ENCODE measurements at regions not wholly inside any gene's neighbourhood (a gene's known extent, or its start where the extent isn't known, plus 50 kb on each side); places are given as distances from the start of the nearest gene placed in this dataset.
A peak's percentile ranks its signal among the peaks of the same experiment; 100 is the strongest.
"Not testable (repeated sequence)": the region's sequence is repeated elsewhere in the genome, so short reads cannot be mapped to it uniquely, and the experiment has no call there.

- DNase-seq = no peak
Observed at GRCh38 chr3:110413807-110414748, 657.5 kb upstream of the NECTIN3 start.

GRCh38 chr3:110414855-110415254 lies 656.8 kb upstream of the NECTIN3 start:
- no peak for DNase-seq

DNA sequence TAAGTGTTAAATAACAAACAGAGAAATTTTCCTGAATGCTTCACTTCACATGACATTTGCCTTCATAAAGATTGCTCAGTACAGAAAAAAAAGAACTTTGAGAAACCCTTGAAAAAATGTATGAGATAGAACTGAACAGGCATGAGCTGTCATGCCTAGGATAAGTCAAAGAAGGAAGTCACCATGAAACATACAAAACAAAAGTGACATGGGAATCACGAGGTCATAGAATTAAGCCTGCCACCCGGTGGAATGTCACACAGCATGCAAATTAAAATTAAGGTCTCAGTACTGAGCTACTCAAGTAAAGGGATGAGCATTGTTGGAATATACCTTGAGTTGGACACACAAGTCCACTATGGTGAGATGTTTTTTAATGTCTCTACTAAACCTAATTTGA lies 652.5 kb upstream of the NECTIN3 start:
- DNase-seq = peak; percentile 1

- no peak for DNase-seq
Observed at GRCh38 chr3:110419601-110420000, 652.0 kb upstream of the NECTIN3 start.

- DNase-seq = no peak
Observed at GRCh38 chr3:110420158-110420641, 651.4 kb upstream of the NECTIN3 start.

- no peak for DNase-seq
Observed at GRCh38 chr3:110423276-110423675, 648.3 kb upstream of the NECTIN3 start.

- DNase-seq = no peak
Observed at GRCh38 chr3:110430146-110430545, 641.5 kb upstream of the NECTIN3 start.

DNA sequence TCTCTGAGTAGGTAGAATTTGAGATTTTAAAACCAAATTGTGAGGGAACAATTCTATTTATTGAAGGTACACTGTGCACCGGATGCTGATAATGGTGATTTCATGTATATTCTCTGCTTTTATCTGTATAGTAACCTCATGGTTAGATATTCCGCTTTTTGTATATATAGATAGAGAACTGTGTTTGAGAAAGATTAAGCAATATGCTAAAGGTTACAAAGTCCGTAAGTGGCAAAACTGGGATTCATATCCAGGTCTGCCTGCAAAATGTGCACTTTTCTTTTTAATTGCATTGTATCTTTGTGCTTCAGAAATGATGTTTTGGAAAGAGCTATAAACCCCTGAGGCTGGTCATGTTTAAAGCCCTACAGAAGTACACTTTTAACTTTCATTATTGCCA lies 635.4 kb upstream of the NECTIN3 start:
- DNase-seq = no peak

- DNase-seq = not testable (repeated sequence)
Observed at GRCh38 chr3:110440066-110440653, 631.5 kb upstream of the NECTIN3 start.

DNA sequence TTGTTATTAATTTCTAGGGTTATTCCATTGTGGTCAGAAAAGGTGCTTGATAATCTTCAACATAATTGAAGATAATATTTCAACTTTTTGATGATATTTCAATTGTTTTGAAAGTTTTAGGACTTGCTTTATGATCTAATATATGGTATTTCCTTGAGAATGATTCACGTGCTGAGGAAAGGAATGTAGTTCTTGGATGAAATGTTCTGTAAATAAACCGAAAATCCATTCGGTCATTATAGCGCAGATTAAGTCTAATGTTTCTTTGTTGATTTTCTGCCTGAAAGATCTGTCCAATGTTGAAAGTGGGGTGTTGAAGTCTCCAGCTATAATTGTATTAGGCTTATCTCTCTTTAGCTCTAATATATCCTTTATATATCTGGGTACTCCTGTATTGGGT lies 617.5 kb upstream of the NECTIN3 start:
- DNase-seq = no peak

GRCh38 chr3:110456001-110456400 lies 615.6 kb upstream of the NECTIN3 start:
- DNase-seq = no peak

DNA sequence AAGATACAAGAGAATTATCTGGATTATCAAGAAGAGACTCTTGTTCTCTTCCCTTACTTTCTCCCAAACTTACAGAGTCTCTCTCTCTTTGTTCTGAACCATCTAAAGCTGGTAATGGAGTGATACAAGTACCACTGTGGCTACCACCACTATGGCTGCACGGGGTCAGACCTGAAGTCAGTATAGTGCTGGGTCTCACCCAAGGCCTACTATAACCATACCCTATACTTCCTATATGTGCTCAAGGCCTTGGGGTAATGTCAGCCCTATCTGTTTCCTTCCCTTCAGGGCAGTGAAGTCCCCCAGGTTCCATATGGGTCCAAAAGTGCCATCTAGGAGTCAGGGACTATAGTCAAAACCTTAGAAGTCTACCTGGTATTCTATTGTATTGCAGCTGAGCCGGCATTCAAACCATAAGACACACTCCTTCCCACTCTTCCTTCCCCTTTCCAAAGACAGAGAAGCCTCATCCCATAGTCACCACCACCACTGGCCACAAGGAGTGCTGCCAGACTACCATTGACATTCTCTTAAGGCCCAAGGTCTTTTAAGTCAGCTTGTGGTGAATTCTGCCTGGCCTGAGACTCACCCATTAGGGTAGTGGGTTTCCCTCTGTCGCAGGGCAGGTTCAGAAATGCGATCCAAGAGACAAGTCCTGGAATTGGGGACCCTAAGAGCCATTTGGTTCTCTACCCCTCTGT lies 615.0 kb upstream of the NECTIN3 start:
- no peak for DNase-seq

DNA sequence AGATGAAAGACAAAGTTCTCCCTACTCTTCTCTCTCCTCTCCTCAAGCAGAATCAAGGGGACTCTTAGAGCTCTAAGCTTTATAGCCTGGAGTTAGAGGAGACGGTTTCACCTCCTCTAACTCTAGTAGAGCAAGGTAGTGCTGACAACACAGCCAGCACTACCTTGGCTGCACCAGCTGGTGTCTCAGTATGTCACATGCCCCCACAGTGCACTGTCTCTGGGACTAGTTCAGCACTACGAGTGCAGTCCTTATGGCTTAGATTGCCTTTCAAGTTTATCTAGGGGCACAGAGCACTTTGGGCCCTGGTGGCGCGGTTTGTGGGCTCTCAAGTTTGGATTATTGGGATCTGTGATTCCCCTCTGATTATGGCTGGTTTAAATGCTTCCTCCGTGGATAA lies 614.1 kb upstream of the NECTIN3 start:
- DNase-seq = no peak

DNA sequence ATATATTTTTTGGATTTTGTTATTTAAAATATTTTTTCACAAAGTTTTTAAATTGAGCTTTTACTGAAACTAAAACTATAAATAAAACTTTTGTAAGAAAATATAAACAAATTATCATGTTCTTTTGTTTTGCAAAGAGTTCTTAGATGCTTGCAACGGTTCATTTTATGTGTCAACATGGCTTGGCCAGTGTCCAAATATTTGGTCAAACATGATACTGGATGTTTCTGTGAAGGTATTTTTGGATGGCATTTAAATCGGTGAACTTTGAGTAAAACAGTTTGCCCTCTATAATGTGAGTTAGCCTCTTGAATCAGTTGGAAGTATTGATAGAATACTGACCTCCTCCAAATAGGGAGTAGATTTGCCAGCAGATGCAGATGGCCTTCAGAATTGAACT lies 612.6 kb upstream of the NECTIN3 start:
- DNase-seq = no peak

- no peak for DNase-seq
Observed at GRCh38 chr3:110470310-110470709, 601.3 kb upstream of the NECTIN3 start.

DNA sequence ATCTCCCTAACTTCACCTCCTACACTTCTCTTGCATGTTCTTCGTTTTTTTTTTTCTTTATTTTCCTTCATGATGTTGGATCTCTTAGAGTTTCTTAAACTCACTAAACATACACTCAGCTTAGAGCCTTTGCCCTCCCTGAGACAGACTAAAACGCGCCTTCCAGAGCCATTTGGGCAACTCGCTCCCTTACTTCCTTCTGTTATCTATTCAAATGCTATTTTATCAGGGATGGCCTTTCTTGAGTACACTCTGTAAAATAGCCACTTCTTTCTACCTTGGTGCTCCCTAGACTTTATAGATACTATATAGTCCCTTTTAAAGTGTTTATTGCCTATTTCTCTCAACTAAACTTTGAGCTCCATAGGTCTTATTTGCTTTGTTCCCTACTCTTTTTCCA lies 598.2 kb upstream of the NECTIN3 start:
- no peak for DNase-seq

- DNase-seq = no peak
Observed at GRCh38 chr3:110474397-110474796, 597.2 kb upstream of the NECTIN3 start.

DNA sequence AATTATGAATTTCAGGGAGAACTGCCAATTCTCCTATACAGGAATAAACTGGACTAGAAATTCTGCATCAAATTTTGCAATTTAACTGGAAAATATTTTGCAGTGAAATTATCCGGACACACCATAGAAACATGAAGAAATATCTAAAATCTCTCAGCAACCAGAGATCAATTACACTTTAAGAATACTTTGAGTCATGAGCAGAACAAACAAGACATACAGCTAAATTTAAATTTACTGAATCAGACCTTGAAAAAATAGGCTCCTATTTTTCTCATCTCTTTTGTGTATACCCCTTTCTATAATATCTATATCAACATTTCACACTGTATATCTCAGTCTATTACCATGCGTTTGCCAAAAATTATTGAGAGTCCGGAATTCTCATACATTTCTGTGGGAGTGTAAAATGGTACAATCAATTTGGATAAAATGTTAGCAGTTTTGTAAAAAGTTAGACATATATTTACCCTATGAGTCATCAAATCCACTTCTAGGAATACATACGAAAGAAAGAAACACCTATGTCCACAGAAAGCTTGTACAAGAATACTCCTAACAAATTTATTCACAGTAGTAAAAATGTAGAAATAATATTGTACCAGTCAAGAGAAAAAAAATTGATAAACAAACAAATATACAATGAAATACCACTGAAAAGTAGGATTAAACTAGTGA lies 593.1 kb upstream of the NECTIN3 start:
- DNase-seq = no peak

GRCh38 chr3:110479731-110480130 lies 591.9 kb upstream of the NECTIN3 start:
- DNase-seq = no peak

DNA sequence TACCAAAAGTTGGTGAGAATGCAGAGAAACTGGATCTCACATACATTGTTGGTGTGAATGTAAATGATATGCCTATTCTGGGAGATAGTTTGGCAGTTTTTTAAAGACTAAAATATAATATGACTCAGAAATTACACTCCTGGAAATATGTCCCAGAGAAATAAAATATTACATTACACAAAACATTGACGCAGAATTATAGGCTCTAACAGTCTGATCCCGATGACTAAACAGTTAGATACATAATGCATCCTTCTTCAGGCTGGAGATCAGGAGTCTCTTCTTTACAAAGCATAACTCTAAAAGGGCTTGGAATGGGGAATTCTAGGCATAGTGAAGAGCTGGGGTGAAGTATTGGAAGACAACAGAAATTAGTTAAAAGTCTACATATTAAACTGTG lies 586.2 kb upstream of the NECTIN3 start:
- DNase-seq = no peak

DNA sequence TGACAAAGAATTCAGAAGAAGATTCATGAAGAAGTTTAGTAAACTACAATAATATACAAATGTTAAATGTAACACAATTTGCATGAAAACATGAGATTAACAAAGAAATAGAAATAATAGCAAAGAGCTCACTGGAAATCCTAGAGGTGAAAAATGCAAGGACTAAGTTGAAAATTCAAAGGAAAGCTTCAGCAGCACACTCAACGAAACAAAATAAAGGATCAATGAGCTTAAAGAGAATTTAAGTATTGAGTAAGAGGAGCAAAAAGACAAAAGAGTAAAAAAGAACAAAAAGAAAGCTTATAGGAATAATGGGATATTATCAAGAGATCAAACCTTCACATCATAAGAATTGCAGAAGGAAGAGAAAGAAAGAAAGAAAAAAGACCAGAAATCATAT lies 583.8 kb upstream of the NECTIN3 start:
- no peak for DNase-seq

- DNase-seq = no peak
Observed at GRCh38 chr3:110491413-110491812, 580.2 kb upstream of the NECTIN3 start.

GRCh38 chr3:110492876-110493275 lies 578.7 kb upstream of the NECTIN3 start:
- DNase-seq = no peak
